H54 (cell line): ENCODE measurements at regions not wholly inside any gene's neighbourhood (a gene's known extent, or its start where the extent isn't known, plus 50 kb on each side); places are given as distances from the start of the nearest gene placed in this dataset.
"Not testable (repeated sequence)": the region's sequence is repeated elsewhere in the genome, so short reads cannot be mapped to it uniquely, and the experiment has no call there.

ENCODE experiments used
- DNase-seq: peaks from one replicate; pipeline ENCODE4 v3.0.0; 2011; ENCODE audit warnings: low spot score, mixed read lengths; ENCODE audit not compliant: insufficient read length
- FAIRE-seq: peaks from 3 replicates; lab custom pipeline; 2011; peaks lifted over from hg19 to GRCh38; lab: Jason Lieb, UNC
- POLR2A ChIP-seq: IDR thresholded peaks from 2 replicates; pipeline ENCODE4 v1.6.1; 2011; ENCODE audit warnings: low read depth, mild to moderate bottlenecking, low read length

GRCh38 chr3:78304115-78304514 lies 1264.2 kb downstream of the ROBO2 start:
- no peak for FAIRE-seq
- no peak for DNase-seq
- no peak for TF ChIP-seq POLR2A

GRCh38 chr3:78312851-78313250 lies 1273.0 kb downstream of the ROBO2 start:
- FAIRE-seq = no peak
- TF ChIP-seq POLR2A = no peak
- DNase-seq = no peak

- TF ChIP-seq POLR2A = no peak
- no peak for FAIRE-seq
- no peak for DNase-seq
Observed at GRCh38 chr3:78313332-78313731, 1273.4 kb downstream of the ROBO2 start.

GRCh38 chr3:78314327-78314726 lies 1274.4 kb downstream of the ROBO2 start:
- no peak for FAIRE-seq
- no peak for DNase-seq
- no peak for TF ChIP-seq POLR2A

- FAIRE-seq (no peak), DNase-seq (no peak)
- TF ChIP-seq POLR2A = no peak
Observed at GRCh38 chr3:78317774-78318173, 1277.9 kb downstream of the ROBO2 start.

- FAIRE-seq (no peak), DNase-seq (no peak)
- TF ChIP-seq POLR2A = no peak
Observed at GRCh38 chr3:78322780-78323179, 1282.9 kb downstream of the ROBO2 start.

- TF ChIP-seq POLR2A = no peak
- FAIRE-seq (no peak), DNase-seq (no peak)
Observed at GRCh38 chr3:78337801-78338211, 1297.9 kb downstream of the ROBO2 start.

GRCh38 chr3:78338405-78338804 lies 1298.5 kb downstream of the ROBO2 start:
- no peak for DNase-seq

GRCh38 chr3:78343221-78343620 lies 1303.3 kb downstream of the ROBO2 start:
- FAIRE-seq (no peak), DNase-seq (no peak)
- no peak for TF ChIP-seq POLR2A

More at GRCh38 chr3:78338405-78338804, 1298.5 kb downstream of the ROBO2 start:
- TF ChIP-seq POLR2A = no peak
- no peak for FAIRE-seq

- not testable (repeated sequence) for FAIRE-seq, DNase-seq
Observed at GRCh38 chr3:78344267-78344666, 1304.4 kb downstream of the ROBO2 start.

- no peak for TF ChIP-seq POLR2A
- FAIRE-seq (no peak), DNase-seq (no peak)
Observed at GRCh38 chr3:78344918-78345317, 1305.0 kb downstream of the ROBO2 start.

- DNase-seq (no peak), FAIRE-seq (no peak)
- TF ChIP-seq POLR2A = no peak
Observed at GRCh38 chr3:78347176-78347575, 1307.3 kb downstream of the ROBO2 start.

GRCh38 chr3:78348664-78349063 lies 1308.8 kb downstream of the ROBO2 start:
- DNase-seq = no peak
- TF ChIP-seq POLR2A = no peak
- FAIRE-seq = no peak

GRCh38 chr3:78349571-78349970 lies 1309.7 kb downstream of the ROBO2 start:
- no peak for FAIRE-seq
- no peak for TF ChIP-seq POLR2A
- no peak for DNase-seq

GRCh38 chr3:78351334-78351733 lies 1311.4 kb downstream of the ROBO2 start:
- FAIRE-seq = no peak
- DNase-seq = no peak

GRCh38 chr3:78353231-78353630 lies 1313.3 kb downstream of the ROBO2 start:
- DNase-seq (no peak), FAIRE-seq (no peak)
- no peak for TF ChIP-seq POLR2A

More at GRCh38 chr3:78351334-78351733, 1311.4 kb downstream of the ROBO2 start:
- TF ChIP-seq POLR2A = no peak
